Stimulated activated CD8-positive, alpha-beta memory T cell treated with anti-CD3 and anti-CD28 coated beads, Interleukin-4, amount 100 ng/mL, for 24 hours (primary cell): ENCODE measurements at regions not wholly inside any gene's neighbourhood (a gene's known extent, or its start where the extent isn't known, plus 50 kb on each side); places are given as distances from the start of the nearest gene placed in this dataset.
"Not testable (repeated sequence)": the region's sequence is repeated elsewhere in the genome, so short reads cannot be mapped to it uniquely, and the experiment has no call there.

Experiments
- DNase-seq: peaks from one replicate; pipeline ENCODE4 v3.0.0-alpha.2; 2020; ENCODE audit warnings: low read depth

- DNase-seq = no peak
Observed at GRCh38 chr10:62496925-62497324, 122.8 kb downstream of the ZNF365 start.

DNA sequence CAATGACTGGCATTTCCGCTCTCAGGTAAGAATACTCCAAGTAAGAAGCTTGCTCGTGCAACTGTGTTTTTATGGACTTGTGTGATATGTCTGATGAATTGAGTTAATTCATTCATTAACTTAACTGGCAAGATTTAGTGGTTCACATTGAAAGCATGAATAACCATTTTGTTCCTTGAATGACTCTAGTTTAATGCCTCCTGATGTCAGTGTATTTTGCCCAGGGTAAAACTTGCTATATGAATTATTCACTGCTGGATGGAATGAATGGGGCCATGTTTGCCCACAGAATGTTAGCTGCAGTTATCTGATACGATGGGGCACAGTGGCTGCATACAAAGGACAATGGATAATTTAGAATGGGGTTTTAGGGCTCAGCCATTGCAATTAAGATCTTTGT, 124.1 kb downstream of the ZNF365 start:
- DNase-seq = no peak

GRCh38 chr10:62500116-62500515, 125.9 kb downstream of the ZNF365 start:
- DNase-seq = not testable (repeated sequence)

DNA sequence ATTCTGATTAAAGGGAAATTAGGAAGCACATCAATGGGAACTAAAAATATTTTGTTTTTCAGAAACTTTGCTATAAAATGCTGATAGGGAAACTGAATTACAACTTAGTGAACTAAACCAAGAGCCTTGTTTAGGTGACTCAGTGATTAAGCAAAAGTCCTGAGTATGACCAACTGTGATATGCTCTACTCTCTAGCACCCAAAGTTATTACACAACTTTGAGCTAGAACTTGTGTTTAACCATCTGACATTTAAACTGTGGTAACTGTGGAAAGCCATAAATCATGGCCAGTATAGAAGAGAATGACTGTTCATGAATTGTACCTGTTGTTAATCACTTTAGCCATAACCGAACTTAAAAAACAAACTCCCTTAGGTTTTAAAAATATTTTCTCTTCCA, 127.4 kb downstream of the ZNF365 start:
- DNase-seq = no peak

GRCh38 chr10:62502995-62503613, 128.9 kb downstream of the ZNF365 start:
- DNase-seq = no peak

DNA sequence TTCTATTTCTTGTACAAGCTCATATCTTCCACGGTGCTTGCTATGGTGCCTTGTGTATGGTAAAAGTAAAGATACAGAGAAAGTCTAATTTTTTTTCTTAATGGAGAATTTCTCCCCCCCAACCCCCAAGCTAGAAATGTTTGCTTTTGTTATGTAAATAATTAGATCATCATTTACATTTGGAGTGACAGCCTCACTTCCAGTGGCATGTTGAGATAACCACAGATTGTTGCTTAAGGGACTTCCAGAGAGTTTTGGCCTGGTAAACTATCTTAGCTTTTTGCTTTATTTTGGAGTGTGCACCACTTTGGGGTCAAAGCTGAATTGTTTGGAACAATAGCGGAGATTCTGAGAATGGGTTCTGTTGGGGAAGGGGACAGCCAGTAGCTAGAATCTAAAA, 129.7 kb downstream of the ZNF365 start:
- no peak for DNase-seq

DNA sequence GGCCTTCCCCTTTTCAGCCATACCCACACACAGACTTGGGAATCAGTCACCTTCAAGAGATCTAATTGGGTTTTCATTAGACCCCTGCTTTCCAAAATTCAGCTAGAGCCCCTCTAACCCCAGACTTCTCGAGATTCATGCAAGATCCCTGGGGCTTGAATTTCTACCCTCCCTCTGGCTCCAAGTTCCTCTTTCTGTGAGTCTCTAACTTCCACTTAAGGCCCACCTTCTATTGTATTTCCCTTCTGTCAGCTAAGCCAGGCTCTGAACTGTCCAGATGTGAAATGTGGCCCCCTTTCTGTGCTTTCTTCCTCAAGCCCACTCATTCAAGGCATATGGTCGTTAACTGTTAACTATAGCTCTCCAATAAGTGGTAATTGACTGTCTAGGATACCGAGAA, 132.2 kb downstream of the ZNF365 start:
- no peak for DNase-seq

GRCh38 chr10:62511238-62511637, 137.1 kb downstream of the ZNF365 start:
- no peak for DNase-seq

DNA sequence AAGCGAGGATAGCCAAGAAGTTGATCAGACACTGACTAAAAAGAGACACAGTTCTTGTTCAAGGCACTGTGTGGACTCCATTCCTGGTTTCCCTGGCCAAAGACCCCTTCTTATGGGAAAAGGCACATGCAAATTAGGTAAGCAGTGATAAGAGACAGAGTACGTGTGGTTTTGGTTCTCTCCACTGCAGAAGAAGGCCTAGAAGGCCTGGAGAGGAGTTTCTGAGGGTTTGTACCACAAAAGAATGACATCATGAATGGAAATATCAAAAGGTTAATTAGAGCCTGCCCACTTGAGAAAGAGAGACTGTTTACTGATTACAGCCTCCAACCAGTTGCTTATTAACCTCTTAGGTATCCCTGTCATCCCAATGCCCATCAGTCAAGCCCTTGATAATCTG, 137.5 kb downstream of the ZNF365 start:
- no peak for DNase-seq

DNA sequence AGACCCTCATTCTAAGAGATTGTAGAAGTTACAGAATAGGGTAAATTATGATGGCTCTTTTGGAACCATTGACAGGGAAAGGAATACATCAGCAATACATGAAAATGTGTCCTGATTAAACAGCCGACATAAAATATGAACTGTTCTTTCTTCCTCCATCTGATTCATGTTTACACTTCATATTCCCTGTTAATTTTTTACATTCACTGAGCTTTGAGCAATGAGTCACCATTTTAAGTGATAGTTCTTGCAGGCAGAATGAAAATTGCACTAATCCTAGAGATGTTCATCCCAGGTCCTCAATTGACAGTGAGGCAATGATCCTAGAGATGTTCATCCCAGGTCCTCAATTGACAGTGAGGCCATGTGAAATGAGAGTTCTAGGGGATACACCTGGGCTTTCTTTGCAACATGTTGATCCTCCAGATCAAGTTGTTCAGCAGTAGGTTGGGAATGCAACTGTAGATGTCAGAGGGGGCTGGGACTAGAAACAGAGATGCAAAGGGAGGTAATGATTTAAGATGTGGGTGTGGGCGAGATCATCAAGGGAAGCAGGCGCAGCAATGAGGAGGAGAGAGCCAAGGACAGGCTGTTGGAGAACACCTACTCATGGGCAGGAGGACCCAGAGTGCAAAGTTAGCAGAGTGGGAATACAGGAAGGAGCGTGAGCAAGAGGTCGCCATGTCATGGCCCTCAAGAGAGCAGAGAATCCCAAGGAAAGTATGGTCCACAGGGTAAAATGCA, 138.7 kb downstream of the ZNF365 start:
- DNase-seq = no peak

DNA sequence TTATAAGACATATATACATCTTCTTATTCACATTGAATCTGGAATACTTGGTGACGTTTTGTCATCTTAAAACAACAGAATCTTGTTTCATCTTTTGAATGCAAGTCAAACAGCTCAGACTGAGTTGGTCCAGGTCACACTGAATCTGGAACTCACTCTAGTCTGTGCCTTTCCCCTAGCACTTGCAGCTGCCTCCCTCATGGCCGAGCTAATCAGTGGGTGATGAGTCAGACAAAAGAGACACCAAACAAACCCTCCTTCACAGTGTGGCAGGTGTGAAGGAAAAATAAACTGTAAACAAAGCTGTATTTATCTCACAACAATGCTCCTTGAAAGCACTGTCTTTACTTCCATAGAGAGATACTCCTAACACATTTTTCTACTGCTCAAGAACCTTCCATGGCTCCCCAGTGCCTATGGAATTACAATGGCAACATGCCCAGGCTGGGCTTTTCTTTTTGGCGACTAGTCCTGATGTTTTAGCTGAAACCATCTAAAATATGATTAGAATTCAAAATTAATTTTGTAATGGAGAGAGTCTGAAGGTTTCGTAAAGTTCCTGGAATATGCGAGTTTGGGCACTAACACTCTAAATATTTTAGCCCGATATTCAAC, 140.0 kb downstream of the ZNF365 start:
- no peak for DNase-seq

GRCh38 chr10:62517252-62517651, 143.1 kb downstream of the ZNF365 start:
- no peak for DNase-seq

DNA sequence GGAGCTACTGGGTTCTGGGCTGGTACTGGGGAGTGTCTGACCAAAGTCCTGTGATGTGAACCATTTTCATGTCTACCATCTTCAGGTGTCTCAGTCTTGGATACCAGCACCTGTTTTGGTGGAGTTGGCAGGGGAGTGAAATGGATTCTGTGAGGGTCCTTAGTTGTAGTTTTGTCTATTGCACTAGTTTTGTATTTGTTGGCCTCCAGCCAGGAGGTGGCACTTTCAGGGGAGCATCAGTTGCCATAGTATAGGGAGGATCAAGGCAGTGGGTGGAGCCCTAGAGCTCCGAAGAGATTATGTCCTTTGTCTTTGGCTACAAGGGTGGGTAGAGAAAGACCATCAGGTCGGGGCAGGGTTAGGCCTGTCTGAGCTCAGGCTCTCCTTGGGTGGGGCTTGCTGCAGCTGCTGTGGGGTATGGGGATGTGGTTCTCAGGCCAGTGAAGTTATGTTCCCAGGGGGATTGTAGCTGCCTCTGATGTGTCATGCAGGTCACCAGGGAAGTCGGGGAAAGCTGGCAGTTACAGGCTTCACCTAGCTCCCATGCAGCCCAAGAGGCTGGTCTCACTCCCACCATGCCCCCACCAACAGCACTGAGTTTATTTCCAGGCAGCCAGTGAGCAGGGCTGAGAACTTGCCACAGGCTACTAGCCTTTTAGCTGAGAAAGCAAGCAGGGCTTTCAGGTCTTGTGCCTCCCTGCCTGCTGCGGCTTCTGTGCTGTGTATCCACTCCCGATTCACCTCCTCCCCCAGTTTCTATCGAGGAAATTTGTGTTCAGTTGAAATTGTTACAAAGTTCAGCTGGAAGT, 153.1 kb downstream of the ZNF365 start:
- no peak for DNase-seq

- DNase-seq = no peak
Observed at GRCh38 chr10:62528441-62528840, 154.3 kb downstream of the ZNF365 start.

GRCh38 chr10:62529396-62529795, 155.2 kb downstream of the ZNF365 start:
- no peak for DNase-seq

DNA sequence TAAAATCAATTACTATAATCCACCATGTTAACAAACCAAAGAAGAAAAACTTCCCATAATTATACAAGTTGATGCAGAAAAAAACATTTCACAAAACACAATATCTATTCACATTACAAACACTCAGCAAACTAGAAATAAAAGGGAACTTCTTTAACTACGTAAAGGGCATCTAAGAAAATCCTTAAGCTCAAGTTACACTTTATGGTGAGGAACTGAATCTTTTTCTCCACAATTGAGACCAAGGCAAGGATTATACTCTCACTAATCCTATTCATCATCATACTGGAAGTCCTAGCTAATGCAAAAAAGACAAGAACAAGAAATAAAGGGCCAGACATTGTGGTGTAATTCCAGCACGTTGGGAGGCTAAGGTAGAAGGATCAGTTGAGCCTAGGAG, 159.9 kb downstream of the ZNF365 start:
- no peak for DNase-seq

DNA sequence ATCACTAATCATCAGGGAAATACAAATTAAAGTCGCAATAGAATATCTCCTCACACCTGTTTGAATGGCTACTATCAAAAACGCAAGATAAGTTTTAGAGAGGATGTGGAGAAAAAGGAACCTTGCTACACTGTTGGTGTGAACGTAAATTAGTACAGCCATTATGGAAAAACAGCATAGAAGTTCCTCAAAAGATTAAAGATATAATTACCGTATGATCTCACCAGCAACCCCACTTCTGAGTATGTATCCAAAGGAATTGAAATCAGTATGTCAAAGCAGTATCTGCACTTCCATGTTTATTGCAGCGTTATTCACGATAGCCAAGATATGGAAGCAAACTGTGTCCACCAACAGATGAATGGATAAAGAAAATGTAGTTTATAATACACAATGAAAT, 164.4 kb downstream of the ZNF365 start:
- no peak for DNase-seq

GRCh38 chr10:62540389-62540788, 166.2 kb downstream of the ZNF365 start:
- no peak for DNase-seq

DNA sequence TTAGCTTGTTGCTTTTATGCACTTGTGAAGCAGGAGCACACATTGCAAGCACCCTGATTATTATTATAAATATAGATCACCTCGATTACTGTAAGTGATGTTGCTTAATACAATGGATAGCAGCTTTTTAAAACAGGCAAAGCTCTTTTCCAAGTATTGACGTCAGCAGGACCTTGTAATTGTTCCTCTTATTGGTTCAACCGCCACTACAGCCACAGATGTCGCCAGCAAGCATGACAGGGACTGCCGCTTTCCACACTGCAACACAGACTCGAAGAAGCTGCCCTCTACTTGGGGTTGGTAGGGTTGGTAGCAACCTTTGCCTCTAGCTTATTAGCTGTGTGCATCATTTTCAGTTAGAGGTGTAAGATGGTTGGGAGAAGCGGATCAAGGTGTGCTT, 167.6 kb downstream of the ZNF365 start:
- DNase-seq = no peak

GRCh38 chr10:62543571-62544355, 169.6 kb downstream of the ZNF365 start:
- no peak for DNase-seq

DNA sequence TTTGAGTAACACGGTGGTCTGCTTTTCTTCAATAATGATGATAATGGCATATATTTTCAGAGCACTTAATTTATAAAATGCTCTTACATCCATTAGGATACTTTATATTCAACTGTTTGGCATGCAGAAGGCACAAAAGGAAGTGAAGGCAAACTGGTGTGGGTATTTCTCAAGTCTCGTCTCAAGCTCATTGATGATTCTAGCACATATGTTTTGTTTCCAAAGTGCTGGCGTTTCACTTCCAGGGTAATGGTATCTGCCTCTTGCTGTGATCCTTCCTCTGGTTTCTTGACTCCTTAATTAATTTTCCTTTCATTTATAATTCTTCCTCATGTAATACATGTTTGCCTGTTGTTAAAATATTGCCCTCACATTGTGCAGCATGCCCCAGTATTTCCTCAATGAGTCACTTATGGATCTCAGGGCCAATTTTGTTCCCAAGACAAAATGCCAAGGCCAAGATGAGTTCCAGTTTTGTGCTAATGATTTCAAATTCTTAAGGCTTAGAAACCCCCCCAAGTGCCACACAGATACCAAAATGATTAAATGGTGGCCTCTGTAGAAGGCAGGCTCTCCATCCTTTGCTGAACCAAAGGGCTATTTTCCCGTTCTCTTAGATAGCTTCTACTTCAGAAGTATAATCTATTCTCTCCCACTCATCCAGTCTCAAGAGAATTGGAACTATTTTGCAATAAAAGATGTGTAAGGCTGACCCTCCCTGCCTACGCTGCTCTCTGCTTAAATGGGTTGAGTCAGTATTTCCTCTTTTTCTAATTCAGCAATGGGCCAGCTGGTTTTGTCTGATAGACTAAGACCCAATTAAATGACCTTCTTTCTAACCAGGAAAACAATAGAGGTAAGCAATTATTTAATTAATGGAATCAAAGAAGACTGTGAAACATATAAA, 171.2 kb downstream of the ZNF365 start:
- DNase-seq = no peak
